ENCODE measurements at regions not wholly inside any gene's neighbourhood (a gene's known extent, or its start where the extent isn't known, plus 50 kb on each side); places are given as distances from the start of the nearest gene placed in this dataset.
"Not testable (repeated sequence)": the region's sequence is repeated elsewhere in the genome, so short reads cannot be mapped to it uniquely, and the experiment has no call there.

GRCh38 chr5:68067976-68068603, 147.5 kb upstream of the PIK3R1 start:
- no peak for ATAC-seq
- H3K27me3 Mint-ChIP-seq (ENCODE audit: low read depth), result peaks cover 2% of the 10 kb centered on the region
- H3K36me3 Mint-ChIP-seq (ENCODE audit: insufficient read depth), result no peaks in the 10 kb centered on the region
- peaks cover 9% of the 10 kb centered on the region for H3K4me1 Mint-ChIP-seq (ENCODE audit: low read depth)
- H3K9me3 Mint-ChIP-seq, result no peaks in the 10 kb centered on the region
- DNase-seq, result no peak
- H3K4me3 Mint-ChIP-seq, result no peak overlapping the region

- no peaks in the 10 kb centered on the region for H3K36me3 Mint-ChIP-seq (ENCODE audit: insufficient read depth)
- H3K27me3 Mint-ChIP-seq (ENCODE audit: low read depth), result peaks cover 7% of the 10 kb centered on the region
- DNase-seq (no peak), ATAC-seq (no peak)
- peaks cover 5% of the 10 kb centered on the region for H3K9me3 Mint-ChIP-seq
- H3K4me3 Mint-ChIP-seq, result no peak overlapping the region
- H3K4me1 Mint-ChIP-seq (ENCODE audit: low read depth), result peaks cover 9% of the 10 kb centered on the region
Measured at GRCh38 chr5:68067291-68067690, 148.3 kb upstream of the PIK3R1 start.

GRCh38 chr5:68066277-68066955, 149.1 kb upstream of the PIK3R1 start:
- Mint-ChIP-seq H3K4me1 (ENCODE audit: low read depth) (peaks cover 6% of the 10 kb centered on the region), H3K27me3 (ENCODE audit: low read depth) (peaks cover 5% of the 10 kb centered on the region), H3K36me3 (ENCODE audit: insufficient read depth) (no peaks in the 10 kb centered on the region), H3K9me3 (peaks cover 5% of the 10 kb centered on the region), H3K4me3 (no peak overlapping the region)
- DNase-seq (no peak), ATAC-seq (no peak)

- not testable (repeated sequence) for H3K36me3 Mint-ChIP-seq (ENCODE audit: insufficient read depth); H3K4me3 Mint-ChIP-seq; DNase-seq; ATAC-seq; H3K4me1 Mint-ChIP-seq (ENCODE audit: low read depth)
- H3K9me3 Mint-ChIP-seq, result peaks cover 13% of the 10 kb centered on the region
- peaks cover 14% of the 10 kb centered on the region for H3K27me3 Mint-ChIP-seq (ENCODE audit: low read depth)
Measured at GRCh38 chr5:68065321-68065720, 150.2 kb upstream of the PIK3R1 start.

GRCh38 chr5:68060382-68060781, 155.2 kb upstream of the PIK3R1 start:
- Mint-ChIP-seq H3K4me1 (ENCODE audit: low read depth) (no peaks in the 10 kb centered on the region), H3K36me3 (ENCODE audit: insufficient read depth) (peaks cover 3% of the 10 kb centered on the region), H3K9me3 (peaks cover 16% of the 10 kb centered on the region), H3K4me3 (no peak overlapping the region), H3K27me3 (ENCODE audit: low read depth) (peaks cover 20% of the 10 kb centered on the region)
- ATAC-seq, result no peak
- DNase-seq, result no peak

GRCh38 chr5:68057191-68057590, 158.4 kb upstream of the PIK3R1 start:
- peaks cover 3% of the 10 kb centered on the region for H3K36me3 Mint-ChIP-seq (ENCODE audit: insufficient read depth)
- no peaks in the 10 kb centered on the region for H3K4me1 Mint-ChIP-seq (ENCODE audit: low read depth)
- ATAC-seq (no peak), DNase-seq (no peak)
- no peak overlapping the region for H3K4me3 Mint-ChIP-seq
- peaks cover 16% of the 10 kb centered on the region for H3K27me3 Mint-ChIP-seq (ENCODE audit: low read depth)
- H3K9me3 Mint-ChIP-seq, result peaks cover 10% of the 10 kb centered on the region

- Mint-ChIP-seq H3K36me3 (ENCODE audit: insufficient read depth) (no peaks in the 10 kb centered on the region), H3K27me3 (ENCODE audit: low read depth) (peaks cover 14% of the 10 kb centered on the region), H3K4me3 (no peak overlapping the region), H3K9me3 (peaks cover 5% of the 10 kb centered on the region), H3K4me1 (ENCODE audit: low read depth) (no peaks in the 10 kb centered on the region)
- DNase-seq, result no peak
- no peak for ATAC-seq
Measured at GRCh38 chr5:68055686-68056085, 159.9 kb upstream of the PIK3R1 start.

- Mint-ChIP-seq H3K36me3 (ENCODE audit: insufficient read depth) (no peaks in the 10 kb centered on the region), H3K27me3 (ENCODE audit: low read depth) (peaks cover 5% of the 10 kb centered on the region), H3K4me1 (ENCODE audit: low read depth) (no peaks in the 10 kb centered on the region), H3K9me3 (no peaks in the 10 kb centered on the region), H3K4me3 (no peak overlapping the region)
- ATAC-seq, result no peak
- no peak for DNase-seq
Measured at GRCh38 chr5:68054638-68055037, 160.9 kb upstream of the PIK3R1 start.

GRCh38 chr5:68053202-68053601, 162.4 kb upstream of the PIK3R1 start:
- no peak for ATAC-seq
- Mint-ChIP-seq H3K27me3 (ENCODE audit: low read depth) (peaks cover 5% of the 10 kb centered on the region), H3K9me3 (peaks cover 5% of the 10 kb centered on the region), H3K4me3 (no peak overlapping the region), H3K4me1 (ENCODE audit: low read depth) (no peaks in the 10 kb centered on the region), H3K36me3 (ENCODE audit: insufficient read depth) (no peaks in the 10 kb centered on the region)
- DNase-seq, result no peak

GRCh38 chr5:68049053-68049713, 166.4 kb upstream of the PIK3R1 start:
- ATAC-seq, result no peak

GRCh38 chr5:68048516-68048915, 167.0 kb upstream of the PIK3R1 start:
- peaks cover 13% of the 10 kb centered on the region for H3K9me3 Mint-ChIP-seq
- H3K27me3 Mint-ChIP-seq (ENCODE audit: low read depth), result peaks cover 9% of the 10 kb centered on the region
- DNase-seq (no peak), ATAC-seq (no peak)
- no peaks in the 10 kb centered on the region for H3K36me3 Mint-ChIP-seq (ENCODE audit: insufficient read depth)
- H3K4me3 Mint-ChIP-seq, result no peak overlapping the region
- no peaks in the 10 kb centered on the region for H3K4me1 Mint-ChIP-seq (ENCODE audit: low read depth)

More at GRCh38 chr5:68049053-68049713, 166.4 kb upstream of the PIK3R1 start:
- no peaks in the 10 kb centered on the region for H3K4me1 Mint-ChIP-seq (ENCODE audit: low read depth)
- no peaks in the 10 kb centered on the region for H3K36me3 Mint-ChIP-seq (ENCODE audit: insufficient read depth)
- no peak for DNase-seq
- H3K4me3 Mint-ChIP-seq, result no peak overlapping the region
- H3K9me3 Mint-ChIP-seq, result peaks cover 13% of the 10 kb centered on the region
- H3K27me3 Mint-ChIP-seq (ENCODE audit: low read depth), result peaks cover 9% of the 10 kb centered on the region

- H3K4me1 Mint-ChIP-seq (ENCODE audit: low read depth); H3K4me3 Mint-ChIP-seq; ATAC-seq; H3K36me3 Mint-ChIP-seq (ENCODE audit: insufficient read depth); H3K27me3 Mint-ChIP-seq (ENCODE audit: low read depth); DNase-seq: not testable (repeated sequence)
- H3K9me3 Mint-ChIP-seq, result peaks cover 13% of the 10 kb centered on the region
Measured at GRCh38 chr5:68048054-68048453, 167.5 kb upstream of the PIK3R1 start.

GRCh38 chr5:68047035-68047434, 168.5 kb upstream of the PIK3R1 start:
- DNase-seq (no peak), ATAC-seq (no peak)
- Mint-ChIP-seq H3K4me1 (ENCODE audit: low read depth) (no peaks in the 10 kb centered on the region), H3K4me3 (no peak overlapping the region), H3K27me3 (ENCODE audit: low read depth) (peaks cover 6% of the 10 kb centered on the region), H3K9me3 (peaks cover 13% of the 10 kb centered on the region), H3K36me3 (ENCODE audit: insufficient read depth) (no peaks in the 10 kb centered on the region)

- Mint-ChIP-seq H3K9me3 (peaks cover 13% of the 10 kb centered on the region), H3K36me3 (ENCODE audit: insufficient read depth) (no peaks in the 10 kb centered on the region), H3K27me3 (ENCODE audit: low read depth) (peaks cover 3% of the 10 kb centered on the region), H3K4me1 (ENCODE audit: low read depth) (no peaks in the 10 kb centered on the region), H3K4me3 (no peak overlapping the region)
- ATAC-seq (no peak), DNase-seq (no peak)
Measured at GRCh38 chr5:68046445-68046844, 169.1 kb upstream of the PIK3R1 start.

GRCh38 chr5:68041293-68041692, 174.3 kb upstream of the PIK3R1 start:
- no peaks in the 10 kb centered on the region for H3K9me3 Mint-ChIP-seq
- no peak overlapping the region for H3K4me3 Mint-ChIP-seq
- H3K36me3 Mint-ChIP-seq (ENCODE audit: insufficient read depth), result no peaks in the 10 kb centered on the region
- no peaks in the 10 kb centered on the region for H3K4me1 Mint-ChIP-seq (ENCODE audit: low read depth)
- ATAC-seq (no peak), DNase-seq (no peak)
- peaks cover 2% of the 10 kb centered on the region for H3K27me3 Mint-ChIP-seq (ENCODE audit: low read depth)

All from activated T-cell treated with anti-CD3 and anti-CD28 coated beads, Interleukin-2, amount 50 U/mL, for 4 hours (primary cell).